Activated CD8-positive, alpha-beta memory T cell treated with anti-CD3 and anti-CD28 coated beads for 1 hour (primary cell): ENCODE measurements at regions not wholly inside any gene's neighbourhood (a gene's known extent, or its start where the extent isn't known, plus 50 kb on each side); places are given as distances from the start of the nearest gene placed in this dataset.

Experiments used
- DNase-seq, 2 donors: peaks; one replicate each; pipeline ENCODE4 v3.0.0-alpha.2; 2020; ENCODE audit warnings: low read depth in 1 of 2; ENCODE audit errors: extremely low read depth in 1 of 2

DNA sequence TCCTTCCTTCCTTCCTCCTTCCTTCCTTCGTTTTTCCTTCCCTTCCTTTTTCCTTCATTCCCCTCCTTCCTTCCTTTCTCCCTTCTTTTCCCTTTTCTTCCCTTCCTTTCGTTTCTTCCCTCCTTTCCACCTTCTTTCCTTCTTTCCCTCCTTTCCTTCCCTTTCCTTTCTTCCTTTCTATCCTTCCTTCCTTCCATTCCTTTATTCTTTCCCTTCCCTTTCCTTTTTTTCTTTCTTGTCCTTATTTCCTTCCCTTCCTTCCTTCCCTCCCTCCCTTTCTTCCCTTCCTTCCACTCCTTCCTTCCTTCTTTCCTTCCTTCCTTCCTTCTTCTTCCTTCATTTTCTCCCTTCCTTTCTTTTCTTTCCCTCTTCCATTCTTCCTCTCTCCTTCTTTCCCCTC lies 394.6 kb downstream of the GABRB3 start:
- DNase-seq = no peak

DNA sequence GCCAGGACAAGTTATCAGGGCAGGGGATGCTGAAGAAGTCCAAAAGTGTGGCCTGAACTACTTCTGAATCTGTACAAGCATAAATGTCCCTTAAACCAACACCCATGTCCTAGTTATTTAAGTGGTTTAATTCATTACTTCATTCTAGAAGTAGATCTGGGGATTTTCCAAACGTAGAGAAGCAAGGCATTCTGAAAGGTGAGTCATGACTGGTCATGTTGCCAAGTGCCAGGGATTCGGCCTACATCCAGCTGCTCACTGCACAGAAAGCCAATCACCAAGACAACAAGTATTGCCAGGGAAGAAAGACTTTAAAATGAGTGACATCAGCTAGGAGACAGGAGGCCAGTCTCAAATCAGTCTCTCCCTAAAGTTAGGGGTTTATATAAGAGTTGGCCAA lies 396.6 kb downstream of the GABRB3 start:
- no peak for DNase-seq

DNA sequence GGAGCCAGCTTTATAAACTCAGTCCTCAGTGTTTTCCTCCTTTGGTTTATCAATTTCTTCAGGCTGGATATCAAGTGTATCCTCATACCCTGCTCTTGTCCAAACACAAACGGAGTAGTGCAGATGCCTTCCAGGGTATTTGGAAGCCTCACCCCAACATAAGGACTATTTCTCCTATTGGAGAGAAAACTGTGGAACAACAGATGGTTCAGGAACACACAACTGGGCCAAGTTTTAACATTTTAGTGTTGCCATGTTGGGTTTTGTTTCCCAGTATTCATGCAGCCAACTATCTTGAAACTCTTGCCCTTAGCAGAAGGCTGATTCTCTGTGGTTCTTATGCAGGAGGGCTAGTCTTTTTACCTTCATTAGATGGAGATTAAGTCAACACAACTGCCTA lies 398.1 kb downstream of the GABRB3 start:
- DNase-seq = no peak

DNA sequence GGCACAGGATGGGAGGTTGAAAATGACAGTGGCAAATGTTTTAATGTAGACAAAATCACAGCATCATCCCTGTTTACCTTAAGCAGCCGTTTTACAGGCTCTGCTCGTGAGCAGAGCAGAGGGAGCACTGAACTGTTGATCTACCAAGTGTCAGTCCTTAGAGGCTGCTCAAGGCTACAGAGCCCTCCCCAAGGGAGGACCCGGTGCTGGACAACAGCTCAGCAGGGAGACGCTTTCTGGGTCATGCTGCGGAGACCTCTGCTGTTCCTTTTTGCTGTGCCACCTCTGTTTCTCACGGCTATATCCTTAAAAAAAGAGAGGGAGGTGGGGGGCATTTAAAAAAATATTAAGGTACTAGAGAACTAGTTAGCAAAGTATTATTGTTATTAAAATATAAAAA lies 400.2 kb downstream of the GABRB3 start:
- no peak for DNase-seq

DNA sequence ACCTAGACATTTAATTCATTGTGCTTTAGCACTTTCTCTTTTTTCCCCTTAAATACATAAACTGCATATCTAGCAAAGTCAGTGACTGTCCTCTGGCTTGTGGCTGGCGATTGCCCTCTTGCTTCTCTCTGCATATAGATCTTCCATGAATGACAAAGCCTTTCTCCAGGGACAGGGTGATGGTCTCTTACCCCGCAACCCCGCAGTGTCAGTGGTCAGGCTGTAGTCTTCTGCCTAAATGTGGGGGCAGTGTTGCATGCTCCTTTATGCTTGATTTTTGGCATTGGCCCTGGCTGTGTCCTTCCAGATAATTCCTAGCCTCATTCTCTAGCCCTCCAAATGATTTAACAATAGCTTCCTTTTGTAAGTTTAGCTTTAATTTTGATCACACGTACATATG lies 407.8 kb downstream of the GABRB3 start:
- DNase-seq = no peak

DNA sequence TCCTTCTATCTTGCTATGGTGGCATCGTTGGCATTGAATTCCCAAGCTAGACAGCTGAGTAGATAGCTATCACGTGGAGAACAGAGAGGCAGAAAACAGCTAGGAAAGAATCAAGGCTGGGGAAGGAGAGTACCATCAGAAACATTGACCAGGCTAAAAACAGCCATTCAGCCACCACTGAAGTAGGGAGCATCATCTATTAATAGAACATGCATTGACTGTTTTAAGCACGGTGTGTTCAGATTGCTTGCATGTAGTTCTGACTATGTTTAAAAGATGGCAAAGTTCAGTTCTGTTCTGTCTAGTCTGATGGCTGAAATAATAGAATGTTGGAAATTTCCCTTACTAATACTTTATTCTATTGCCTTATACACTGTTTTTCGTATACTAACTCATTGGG lies 413.0 kb downstream of the GABRB3 start:
- no peak for DNase-seq

DNA sequence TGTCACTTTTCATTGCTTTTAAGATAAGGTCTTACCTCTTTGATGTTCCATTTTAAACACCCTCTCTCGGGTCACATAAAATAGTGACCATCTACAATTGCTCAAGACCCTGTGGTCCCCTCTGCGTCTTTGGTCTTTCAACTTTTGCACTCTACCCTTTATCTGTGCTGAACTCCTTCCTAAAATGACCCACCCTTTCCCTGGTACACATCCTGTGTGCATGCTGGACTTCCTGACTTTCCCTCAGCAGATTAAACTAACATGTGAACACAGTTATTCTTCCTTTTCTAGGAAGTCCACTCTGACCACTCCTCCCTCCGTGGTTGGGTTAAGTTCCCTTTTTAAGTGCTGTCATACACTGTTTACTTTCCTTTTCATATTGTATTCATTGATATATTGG lies 414.2 kb downstream of the GABRB3 start:
- no peak for DNase-seq

DNA sequence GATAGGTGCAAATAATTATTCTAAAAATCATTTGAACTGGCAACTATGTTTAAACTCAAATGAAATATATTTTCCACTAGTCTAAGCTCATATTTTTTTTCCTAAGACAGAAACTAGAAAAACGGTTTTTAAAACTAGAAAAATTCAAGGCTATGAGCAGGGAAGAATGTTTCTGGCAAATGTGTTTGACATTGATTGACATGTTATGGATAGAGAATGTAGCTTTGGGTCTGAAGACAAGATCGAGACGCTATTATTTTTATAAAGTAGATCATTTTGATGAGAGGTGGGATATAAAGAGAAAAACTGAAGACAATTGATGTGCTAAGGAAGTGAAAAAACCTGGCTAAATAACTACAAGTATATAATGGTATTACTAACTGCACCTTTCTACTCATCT lies 415.2 kb downstream of the GABRB3 start:
- DNase-seq = no peak

DNA sequence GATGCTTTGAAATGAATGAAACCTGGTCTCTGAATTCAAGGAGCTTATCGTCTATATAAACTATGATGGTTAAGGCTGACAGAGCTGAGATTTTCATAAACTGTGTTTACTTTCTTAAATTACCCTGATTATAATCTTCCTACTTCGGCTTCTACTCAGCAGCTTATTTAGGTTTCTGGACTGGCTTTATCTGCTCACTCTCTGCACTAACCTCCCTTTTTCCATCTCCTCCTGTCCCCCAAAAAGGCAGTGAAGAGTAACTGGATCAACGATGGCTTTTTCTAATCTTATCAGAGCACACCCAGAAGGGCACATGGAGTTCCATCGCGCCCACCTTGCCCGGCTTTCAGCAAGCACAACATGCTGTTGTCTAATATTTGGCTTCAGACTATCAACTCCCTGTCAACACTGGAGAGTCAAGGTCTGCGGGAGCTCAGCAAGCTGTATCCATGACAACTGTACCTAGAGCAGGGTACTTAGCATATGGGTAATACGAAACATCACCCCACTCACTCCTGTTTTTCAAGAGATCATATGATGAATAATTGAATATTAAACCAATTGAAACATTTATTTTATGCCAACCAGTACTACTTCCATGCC lies 417.3 kb downstream of the GABRB3 start:
- no peak for DNase-seq

DNA sequence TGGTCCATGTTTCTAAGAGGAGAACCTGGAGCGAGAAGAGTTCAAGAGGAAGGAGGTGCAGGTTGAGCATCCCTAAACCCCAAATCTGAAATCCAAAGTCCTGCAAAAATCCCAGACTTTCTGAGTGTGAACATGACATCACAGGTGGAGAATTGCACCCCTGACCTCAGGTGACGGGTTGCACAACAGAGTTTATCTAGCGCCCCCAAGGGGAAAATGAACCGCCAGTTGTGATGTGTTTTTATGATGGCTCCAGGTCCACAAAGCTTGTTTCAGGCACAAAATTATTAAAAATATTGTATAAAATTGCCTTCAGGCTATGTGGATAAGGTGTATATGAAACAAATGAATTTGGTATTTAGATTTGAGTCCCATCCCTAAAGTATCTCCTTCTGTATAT lies 420.0 kb downstream of the GABRB3 start:
- DNase-seq = no peak

DNA sequence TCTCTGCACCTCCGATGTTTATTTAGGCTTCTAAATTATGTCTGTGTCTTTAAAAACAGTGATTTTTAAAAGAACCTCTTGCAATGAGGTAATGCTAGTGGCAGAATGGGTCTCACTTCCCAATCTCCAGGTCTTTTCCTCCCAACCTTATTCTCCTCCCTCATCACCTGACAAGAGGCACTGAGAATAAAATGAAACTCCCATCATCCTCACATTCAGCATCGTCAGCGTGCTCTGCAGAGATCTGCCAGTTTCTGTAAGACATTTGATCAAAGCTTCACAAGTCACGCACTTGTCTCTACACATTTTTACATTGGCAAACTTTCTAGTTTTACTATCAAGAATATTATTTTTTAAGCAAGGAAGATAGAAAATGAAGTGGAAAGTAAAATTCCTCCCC lies 420.5 kb downstream of the GABRB3 start:
- DNase-seq = no peak

DNA sequence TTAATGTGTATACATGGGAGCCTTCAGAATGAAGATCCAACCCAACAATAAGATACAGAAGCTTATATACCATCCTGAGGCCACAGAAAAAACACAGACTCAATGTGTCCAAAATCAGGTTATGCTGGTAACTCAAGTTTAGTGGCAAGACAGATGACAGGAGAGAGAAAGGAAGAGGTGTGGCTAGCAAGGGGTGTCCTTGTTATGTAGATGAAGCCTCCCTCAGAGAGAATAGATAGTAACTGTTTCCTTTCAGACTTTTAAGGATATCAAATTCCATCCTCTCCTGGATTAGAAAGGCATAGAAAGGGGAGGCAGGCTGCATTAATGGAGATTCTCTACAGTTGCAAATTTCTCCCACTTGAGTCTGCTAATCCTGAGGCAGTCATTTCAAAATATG lies 447.4 kb downstream of the GABRB3 start:
- DNase-seq = no peak

DNA sequence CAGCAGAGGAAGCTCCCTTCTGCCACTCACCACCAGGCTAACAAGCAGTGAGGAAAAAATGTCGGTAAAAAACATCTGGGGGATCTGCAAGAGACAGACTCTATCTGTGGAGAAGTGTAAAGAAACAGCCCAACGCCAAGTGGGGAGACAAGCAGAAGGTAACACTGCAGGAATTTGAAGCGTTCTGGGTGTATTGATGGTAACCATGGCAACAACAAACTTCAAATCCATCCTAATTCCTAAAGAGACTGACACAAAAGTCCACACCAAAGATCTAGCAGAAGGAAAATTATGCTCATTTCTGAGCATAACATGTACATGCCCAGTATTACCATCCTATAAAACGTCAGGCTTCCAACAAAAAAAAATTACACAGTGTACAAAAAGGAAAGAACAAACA lies 449.3 kb downstream of the GABRB3 start:
- DNase-seq = no peak

DNA sequence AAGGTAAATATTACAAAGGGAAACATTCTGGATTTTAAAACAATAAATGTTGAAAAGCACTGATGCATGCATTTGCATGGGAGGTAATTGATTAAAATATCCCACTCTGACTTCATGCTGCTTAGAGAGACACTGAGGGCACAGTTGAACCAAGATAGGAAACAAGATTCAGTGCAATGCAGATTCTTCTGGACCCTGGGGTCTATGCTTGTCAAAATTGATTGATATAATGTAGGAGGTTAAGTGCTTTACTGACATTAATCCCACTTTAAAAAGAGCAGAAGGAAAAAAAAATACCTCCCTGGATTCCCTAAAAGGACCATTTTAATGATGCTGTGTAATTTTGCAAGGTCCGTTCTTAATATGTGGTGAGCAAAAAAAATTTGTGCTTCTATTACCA lies 454.2 kb downstream of the GABRB3 start:
- no peak for DNase-seq

DNA sequence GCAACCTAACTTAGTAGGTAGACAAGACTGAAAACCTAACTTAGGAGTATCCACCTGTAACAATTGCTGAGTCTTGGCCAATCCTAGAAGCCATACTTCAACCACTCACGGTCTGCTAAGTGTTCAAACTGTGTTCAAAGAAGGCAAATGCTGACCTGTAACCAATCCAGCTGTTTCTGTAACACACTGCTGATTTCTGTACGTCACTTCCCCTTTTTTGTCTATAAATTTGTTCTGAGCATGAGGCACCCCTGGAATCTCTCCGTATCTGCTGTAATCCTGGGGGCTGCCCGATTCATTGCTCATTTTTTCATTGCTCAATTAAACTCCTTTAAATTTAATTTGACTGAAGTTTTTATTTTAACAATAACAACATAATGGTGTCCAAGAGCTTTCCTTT lies 451.4 kb upstream of the ATP10A start:
- no peak for DNase-seq

DNA sequence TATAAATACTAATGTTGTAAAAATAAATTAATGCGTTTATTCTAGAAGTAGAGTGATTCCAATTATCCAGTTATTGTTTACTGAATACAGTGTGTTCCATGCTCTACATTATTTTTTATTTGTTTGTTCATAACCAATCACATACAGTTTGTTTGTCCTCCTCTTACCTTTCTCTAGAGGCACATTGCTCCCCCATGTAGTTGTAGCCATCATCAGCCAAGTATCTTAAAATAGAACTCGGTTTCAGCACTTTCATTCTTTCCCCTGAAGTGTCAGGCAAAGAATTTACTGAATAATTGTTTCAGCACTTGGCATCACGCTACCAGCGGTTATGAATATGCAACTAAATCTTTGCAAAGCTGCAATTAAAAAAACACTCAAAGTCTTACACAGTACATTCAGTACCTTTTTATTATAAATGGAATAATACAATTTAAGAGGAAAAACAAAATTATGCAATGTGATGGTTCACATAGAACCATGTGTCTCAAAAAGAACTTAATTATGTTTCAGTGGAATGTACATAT lies 448.6 kb upstream of the ATP10A start:
- DNase-seq = no peak

DNA sequence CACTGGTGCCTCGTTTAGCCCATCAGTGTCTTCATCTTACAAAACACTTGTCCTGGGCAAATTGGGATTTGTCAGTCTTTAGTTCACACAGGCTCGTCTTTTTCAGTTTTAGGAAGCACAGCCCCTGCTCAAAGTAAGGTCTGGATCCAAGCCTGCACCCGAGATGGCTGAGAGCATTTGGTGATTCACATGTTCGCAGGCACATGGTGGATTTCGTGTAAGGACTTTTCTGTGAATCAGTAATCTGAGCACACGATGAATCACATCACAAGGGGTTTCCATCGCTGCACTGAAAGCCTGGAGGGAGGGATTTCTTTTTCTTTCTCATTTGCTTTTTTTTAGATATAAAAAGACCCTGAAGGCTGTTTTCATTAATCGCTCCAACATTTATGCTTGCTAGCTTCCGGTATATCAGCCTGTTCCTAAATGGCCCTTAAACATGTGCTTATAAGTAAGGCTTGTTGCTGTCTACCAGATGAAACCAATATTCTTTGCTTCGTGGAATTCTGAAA lies 435.6 kb upstream of the ATP10A start:
- no peak for DNase-seq

DNA sequence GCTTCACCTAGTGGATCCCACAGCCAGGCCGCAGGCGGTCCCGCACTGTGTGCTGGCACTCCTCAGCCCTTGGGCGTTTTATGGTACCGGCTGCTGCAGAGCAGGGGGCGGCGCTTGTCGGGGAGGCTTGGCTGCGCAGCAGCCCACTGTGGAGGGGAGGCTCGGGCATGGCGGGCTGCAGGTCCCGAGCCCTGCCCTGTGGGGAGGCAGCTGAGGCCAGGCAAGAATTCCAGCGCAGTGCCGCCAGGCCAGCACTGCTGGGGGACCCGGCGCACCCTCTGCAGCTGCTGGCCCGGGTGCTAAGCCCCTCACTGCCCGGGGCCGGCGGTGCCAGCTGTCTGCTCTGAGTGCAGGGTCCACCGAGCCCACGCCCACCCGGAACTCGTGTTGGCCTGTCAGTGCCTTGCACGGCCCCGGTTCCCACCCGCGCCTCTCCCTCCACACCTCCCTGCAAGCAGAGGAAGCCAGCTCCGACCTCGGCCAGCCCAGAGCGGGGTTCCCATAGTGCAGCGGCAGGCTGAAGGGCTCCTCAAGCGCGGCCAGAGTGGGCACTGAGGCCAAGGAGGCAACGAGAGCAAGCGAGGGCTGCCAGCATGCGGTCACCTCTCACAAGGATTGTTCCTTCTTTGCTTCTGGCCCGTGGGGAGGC lies 435.0 kb upstream of the ATP10A start:
- DNase-seq = no peak

DNA sequence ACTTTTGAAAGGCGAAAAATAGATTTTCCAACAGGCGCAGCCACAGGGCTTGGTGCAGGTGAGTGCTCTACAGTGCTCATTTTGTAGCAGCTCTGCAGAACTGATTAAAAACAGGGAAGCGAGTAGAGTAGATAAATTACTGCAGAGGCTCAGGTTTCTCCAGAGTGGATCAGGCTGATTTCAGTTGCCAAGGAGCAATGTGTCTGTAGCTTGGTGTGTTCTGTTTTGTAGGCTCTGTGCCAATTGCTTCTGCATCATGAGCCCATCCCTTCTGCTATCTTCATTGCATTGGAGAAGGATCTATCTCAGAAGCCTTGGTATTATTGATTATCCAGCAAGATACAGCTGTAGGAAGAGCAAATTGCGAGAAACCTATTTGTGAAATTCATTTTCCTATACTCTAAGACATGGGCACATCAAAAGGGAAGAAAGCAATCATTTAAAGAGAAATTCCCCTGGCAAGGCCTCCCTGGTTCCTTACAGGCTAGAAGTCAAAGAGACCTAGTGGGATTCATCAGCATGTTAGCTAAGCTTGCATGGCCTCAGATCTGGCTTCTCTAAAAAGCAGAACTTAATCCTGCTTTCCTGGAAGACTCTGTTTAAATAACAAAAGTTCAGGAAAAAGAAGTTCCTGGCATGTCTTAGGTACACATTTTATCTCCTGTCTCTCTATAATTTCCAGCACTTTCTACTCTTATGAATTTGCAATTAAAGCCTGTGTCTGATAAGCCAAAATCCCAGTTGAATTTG lies 432.4 kb upstream of the ATP10A start:
- no peak for DNase-seq

DNA sequence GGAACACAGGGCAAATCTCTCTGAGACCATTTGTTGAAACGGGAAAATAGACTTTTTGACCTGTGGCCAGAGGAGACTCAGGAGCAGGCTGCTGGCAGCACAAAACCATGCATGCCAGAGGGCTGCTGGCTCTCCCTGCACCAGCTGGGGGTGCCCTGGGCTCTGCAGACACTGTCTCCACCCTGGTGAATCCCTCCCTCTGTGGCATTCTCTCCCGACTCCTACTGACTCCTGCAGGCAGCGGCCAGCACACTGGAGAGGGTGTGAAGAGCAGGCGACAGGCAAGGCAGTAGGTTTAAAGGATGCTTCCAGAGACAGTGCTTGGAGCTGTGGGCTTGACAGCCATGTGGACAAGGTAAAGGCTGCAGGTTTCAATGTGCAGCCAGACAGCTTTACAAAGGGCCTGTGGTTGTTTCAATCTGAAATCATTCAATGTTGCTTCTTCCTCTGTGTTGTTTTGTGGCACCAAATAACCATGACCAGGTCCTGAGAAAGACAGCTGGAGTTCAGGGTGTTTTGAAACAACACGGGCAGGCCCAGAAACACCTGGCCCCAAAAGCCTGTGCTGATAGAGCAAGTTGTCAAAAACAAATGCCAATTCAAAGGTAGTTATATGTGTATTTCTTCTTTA lies 431.0 kb upstream of the ATP10A start:
- DNase-seq = no peak

DNA sequence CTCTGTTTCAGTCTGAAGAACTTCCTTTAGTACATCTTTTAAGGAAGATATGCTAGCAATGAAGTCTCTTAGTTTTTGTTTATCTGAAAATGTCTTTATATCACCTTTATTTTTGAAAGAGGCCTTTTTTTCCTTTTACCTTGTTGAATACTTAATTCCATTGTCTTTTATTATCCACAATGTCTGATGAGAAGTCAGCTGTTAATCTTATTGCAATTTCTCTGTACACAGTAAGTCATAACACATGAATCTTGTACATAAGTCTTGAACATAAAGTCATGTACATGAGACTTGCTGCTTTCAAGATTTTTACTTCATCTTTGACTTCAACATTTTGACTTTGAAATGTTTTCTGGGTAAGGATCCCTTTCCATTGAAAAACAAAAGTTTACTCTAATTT lies 424.3 kb upstream of the ATP10A start:
- no peak for DNase-seq

DNA sequence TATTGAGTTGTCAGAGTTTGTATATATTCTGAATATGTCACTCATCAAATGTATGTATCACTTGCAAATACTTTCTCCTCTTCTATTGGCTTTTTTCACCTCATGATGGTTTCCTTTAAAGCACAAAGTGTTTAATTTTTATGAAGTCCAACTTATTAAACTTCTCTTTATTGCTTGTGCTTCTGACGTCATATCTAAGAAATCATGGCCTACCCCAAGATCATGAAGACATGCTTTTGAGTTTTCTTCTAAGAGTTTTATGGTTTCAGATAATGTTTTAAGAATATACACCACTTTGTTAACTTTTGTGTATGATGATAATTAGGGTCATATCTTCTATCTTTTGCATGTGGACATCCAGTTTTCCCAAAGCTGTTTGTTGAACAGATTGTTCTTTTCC lies 417.2 kb upstream of the ATP10A start:
- DNase-seq = no peak
